Body of pancreas (tissue), 4 donors: ENCODE measurements at regions not wholly inside any gene's neighbourhood (a gene's known extent, or its start where the extent isn't known, plus 50 kb on each side); places are given as distances from the start of the nearest gene placed in this dataset.

ENCODE experiments used
- CTCF ChIP-seq, 7 experiments: fragments of 450-650 bp in 4 of 7; fragments of 200-600 bp in 3 of 7; sonication (generic) in 3 of 7; IDR thresholded peaks; one replicate each; pipeline ENCODE4 v1.5.1; 2016 to 2019; ENCODE audit warnings: antibody characterized with exemption in 7 of 7
- POLR2A ChIP-seq, 3 donors: fragments of 450-650 bp; IDR thresholded peaks; one replicate each; pipeline ENCODE4 v1.6.1; 2016; ENCODE audit warnings: antibody characterized with exemption in 3 of 3, mild to moderate bottlenecking in 2 of 3

GRCh38 chr21:18991846-18992245 is 588.3 kb upstream of the TMPRSS15 start:
- TF ChIP-seq CTCF (IDR thresholded peaks at IDR 0.05), result no peak
- no peak for TF ChIP-seq POLR2A (IDR thresholded peaks at IDR 0.05)
